ENCODE measurements at regions not wholly inside any gene's neighbourhood (a gene's known extent, or its start where the extent isn't known, plus 50 kb on each side); places are given as distances from the start of the nearest gene placed in this dataset.

DNA sequence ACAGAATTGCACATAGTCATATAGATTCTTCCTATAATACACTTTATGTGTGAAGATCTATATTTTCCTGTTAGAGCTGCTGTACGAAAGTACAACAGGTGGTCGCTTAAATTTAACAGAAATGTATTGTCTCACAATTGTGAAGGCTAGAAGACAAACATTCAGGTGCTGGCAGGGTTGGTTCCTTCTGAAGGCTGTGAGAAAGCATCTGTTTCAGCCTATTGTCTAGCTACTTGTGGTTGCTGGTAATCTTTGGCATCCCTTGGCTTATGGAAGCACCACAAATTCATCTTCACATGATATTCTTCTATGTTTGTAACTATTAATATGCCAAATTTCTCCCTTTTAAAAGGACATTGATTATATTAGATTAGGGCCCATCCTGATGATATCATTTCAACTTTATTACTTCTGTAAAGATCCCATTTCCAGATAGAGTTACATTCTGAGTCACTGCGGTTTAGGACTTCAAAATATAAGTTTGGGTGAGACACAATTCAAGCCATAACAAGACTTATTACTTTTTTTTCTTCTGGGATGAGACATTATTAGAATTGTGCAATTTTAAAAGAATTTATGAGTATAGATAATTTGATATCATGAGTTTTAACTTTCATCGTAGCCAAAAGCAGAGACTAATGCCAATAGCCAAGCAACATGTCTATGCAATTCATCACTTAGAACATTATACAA lies 248.1 kb upstream of the BCHE start:
- in situ Hi-C loops (cut with MboI) (no loop called here), intact Hi-C loops (cut with micrococcal nuclease) (no loop called here)
- no peak overlapping the region for H3K27ac ChIP-seq (ENCODE audit: extremely low read depth, low read depth, low read length)
- H3K4me2 ChIP-seq (ENCODE audit: insufficient read depth, low read length) = no peak overlapping the region
- no peaks in the 10 kb centered on the region for H3K9me1 ChIP-seq (ENCODE audit: control insufficient read depth, insufficient read depth, low read length)
- H4K20me1 ChIP-seq (replicated peaks; ENCODE audit: control insufficient read depth, insufficient read depth, low read length) = no peaks in the 10 kb centered on the region
- H3K4me3 ChIP-seq = no peak overlapping the region
- no peaks in the 10 kb centered on the region for H3K4me1 ChIP-seq (replicated peaks in 1 of 2; ENCODE audit: control insufficient read depth in 2 of 2, insufficient read depth in 2 of 2, low read length in 2 of 2)
- no peak overlapping the region for H2AFZ ChIP-seq (ENCODE audit: low read depth, low read length)
- no peaks in the 10 kb centered on the region for H3K27me3 ChIP-seq (ENCODE audit: control insufficient read depth in 2 of 2, insufficient read depth in 2 of 2, low read length in 2 of 2)
- BruUV-seq (replicated peaks) = no TSS peak
- FAIRE-seq = no peak
- no peaks in the 10 kb centered on the region for H3K9me3 ChIP-seq (replicated peaks; ENCODE audit: control insufficient read depth, insufficient read depth, low read depth, low read length)
- POLR2A ChIA-PET = interaction anchor here (0.7 kb wide), 1 partner anchor 45 kb away, joined by 3 read pairs; no protein-coding TSS in a partner anchor
- H3K79me2 ChIP-seq (ENCODE audit: control insufficient read depth, insufficient read depth, low read length) = no peaks in the 10 kb centered on the region
- H3K36me3 ChIP-seq (ENCODE audit: control insufficient read depth, insufficient read depth, low read length) = no peaks in the 10 kb centered on the region
- CTCF ChIA-PET (ENCODE audit: low intra/inter-chr PET ratio) = no interaction called here
- no peak for TF ChIP-seq ZNF551 (CRISPR knock-in tag; IDR thresholded peaks at IDR 0.05)
- TF ChIP-seq STAG1 (CRISPR knock-in tag; IDR thresholded peaks at IDR 0.05; ENCODE audit: borderline replicate concordance) = no peak
- TF ChIP-seq, protein P1, sequence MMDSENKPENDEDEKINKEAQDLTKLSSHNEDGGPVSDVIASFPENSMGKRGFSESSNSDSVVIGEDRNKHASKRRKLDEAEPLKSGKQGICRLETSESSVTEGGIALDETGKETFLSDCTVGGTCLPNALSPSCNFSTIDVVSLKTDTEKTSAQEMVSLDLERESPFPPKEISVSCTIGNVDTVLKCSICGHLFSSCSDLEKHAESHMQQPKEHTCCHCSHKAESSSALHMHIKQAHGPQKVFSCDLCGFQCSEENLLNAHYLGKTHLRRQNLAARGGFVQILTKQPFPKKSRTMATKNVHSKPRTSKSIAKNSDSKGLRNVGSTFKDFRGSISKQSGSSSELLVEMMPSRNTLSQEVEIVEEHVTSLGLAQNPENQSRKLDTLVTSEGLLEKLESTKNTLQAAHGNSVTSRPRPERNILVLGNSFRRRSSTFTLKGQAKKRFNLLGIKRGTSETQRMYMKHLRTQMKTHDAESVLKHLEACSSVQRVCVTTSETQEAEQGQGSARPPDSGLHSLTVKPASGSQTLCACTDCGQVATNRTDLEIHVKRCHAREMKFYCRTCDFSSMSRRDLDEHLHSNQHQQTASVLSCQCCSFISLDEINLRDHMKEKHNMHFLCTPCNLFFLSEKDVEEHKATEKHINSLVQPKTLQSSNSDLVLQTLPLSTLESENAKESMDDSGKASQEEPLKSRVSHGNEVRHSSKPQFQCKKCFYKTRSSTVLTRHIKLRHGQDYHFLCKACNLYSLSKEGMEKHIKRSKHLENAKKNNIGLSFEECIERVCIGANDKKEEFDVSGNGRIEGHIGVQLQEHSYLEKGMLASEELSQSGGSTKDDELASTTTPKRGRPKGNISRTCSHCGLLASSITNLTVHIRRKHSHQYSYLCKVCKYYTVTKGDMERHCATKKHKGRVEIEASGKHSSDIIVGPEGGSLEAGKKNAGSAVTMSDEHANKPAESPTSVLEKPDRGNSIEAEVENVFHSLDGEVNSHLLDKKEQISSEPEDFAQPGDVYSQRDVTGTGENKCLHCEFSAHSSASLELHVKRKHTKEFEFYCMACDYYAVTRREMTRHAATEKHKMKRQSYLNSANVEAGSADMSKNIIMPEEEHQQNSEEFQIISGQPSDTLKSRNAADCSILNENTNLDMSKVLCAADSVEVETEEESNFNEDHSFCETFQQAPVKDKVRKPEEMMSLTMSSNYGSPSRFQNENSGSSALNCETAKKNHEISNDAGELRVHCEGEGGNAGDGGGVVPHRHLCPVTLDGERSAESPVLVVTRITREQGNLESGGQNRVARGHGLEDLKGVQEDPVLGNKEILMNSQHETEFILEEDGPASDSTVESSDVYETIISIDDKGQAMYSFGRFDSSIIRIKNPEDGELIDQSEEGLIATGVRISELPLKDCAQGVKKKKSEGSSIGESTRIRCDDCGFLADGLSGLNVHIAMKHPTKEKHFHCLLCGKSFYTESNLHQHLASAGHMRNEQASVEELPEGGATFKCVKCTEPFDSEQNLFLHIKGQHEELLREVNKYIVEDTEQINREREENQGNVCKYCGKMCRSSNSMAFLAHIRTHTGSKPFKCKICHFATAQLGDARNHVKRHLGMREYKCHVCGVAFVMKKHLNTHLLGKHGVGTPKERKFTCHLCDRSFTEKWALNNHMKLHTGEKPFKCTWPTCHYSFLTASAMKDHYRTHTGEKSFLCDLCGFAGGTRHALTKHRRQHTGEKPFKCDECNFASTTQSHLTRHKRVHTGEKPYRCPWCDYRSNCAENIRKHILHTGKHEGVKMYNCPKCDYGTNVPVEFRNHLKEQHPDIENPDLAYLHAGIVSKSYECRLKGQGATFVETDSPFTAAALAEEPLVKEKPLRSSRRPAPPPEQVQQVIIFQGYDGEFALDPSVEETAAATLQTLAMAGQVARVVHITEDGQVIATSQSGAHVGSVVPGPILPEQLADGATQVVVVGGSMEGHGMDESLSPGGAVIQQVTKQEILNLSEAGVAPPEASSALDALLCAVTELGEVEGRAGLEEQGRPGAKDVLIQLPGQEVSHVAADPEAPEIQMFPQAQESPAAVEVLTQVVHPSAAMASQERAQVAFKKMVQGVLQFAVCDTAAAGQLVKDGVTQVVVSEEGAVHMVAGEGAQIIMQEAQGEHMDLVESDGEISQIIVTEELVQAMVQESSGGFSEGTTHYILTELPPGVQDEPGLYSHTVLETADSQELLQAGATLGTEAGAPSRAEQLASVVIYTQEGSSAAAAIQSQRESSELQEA (IDR thresholded peaks at IDR 0.05; ENCODE audit: low read depth) = no peak
- TF ChIP-seq OTX1 (CRISPR knock-in tag; IDR thresholded peaks at IDR 0.05) = no peak
- TF ChIP-seq, protein P2, sequence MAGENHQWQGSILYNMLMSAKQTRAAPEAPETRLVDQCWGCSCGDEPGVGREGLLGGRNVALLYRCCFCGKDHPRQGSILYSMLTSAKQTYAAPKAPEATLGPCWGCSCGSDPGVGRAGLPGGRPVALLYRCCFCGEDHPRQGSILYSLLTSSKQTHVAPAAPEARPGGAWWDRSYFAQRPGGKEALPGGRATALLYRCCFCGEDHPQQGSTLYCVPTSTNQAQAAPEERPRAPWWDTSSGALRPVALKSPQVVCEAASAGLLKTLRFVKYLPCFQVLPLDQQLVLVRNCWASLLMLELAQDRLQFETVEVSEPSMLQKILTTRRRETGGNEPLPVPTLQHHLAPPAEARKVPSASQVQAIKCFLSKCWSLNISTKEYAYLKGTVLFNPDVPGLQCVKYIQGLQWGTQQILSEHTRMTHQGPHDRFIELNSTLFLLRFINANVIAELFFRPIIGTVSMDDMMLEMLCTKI (IDR thresholded peaks at IDR 0.05; ENCODE audit: partially characterized antibody) = no peak
- no peak for TF ChIP-seq SPI1 (IDR thresholded peaks at IDR 0.05; ENCODE audit: borderline replicate concordance, low read depth, low read length)
- no peak for TF ChIP-seq HMG20B (CRISPR knock-in tag; IDR thresholded peaks at IDR 0.05)
- TF ChIP-seq ZBTB8A (IDR thresholded peaks at IDR 0.05; ENCODE audit: partially characterized antibody) = no peak
- no peak for TF ChIP-seq ZNF830 (CRISPR knock-in tag; IDR thresholded peaks at IDR 0.05)
- no peak for TF ChIP-seq CTBP1 (IDR thresholded peaks at IDR 0.05; ENCODE audit: borderline replicate concordance)
- 24% methylated on average over 4 of the region's 4 CpGs for WGBS (ENCODE audit: insufficient coverage, low coverage, missing lambda C conversion rate)
- H3K9ac ChIP-seq (ENCODE audit: insufficient read depth in 1 of 2, low read depth in 2 of 2, low read length in 2 of 2) = no peak overlapping the region
- ATAC-seq = no peak
- DNase-seq (ENCODE audit: extremely low read depth in 1 of 4, low spot score in 3 of 4) = no peak

All from K562 (cell line).